Erythroblast (primary cell): ENCODE measurements at regions not wholly inside any gene's neighbourhood (a gene's known extent, or its start where the extent isn't known, plus 50 kb on each side); places are given as distances from the start of the nearest gene placed in this dataset.
"Not testable (repeated sequence)": the region's sequence is repeated elsewhere in the genome, so short reads cannot be mapped to it uniquely, and the experiment has no call there.

ENCODE experiments used
- GATA1 ChIP-seq: IDR thresholded peaks from 2 replicates; pipeline ENCODE4 v1.6.1; 2011; ENCODE audit warnings: low read depth, mild to moderate bottlenecking, control low read depth, low read length, moderate library complexity
- POLR2A ChIP-seq: IDR thresholded peaks from 2 replicates; pipeline ENCODE4 v1.6.1; 2011; ENCODE audit warnings: mild to moderate bottlenecking, low read length

DNA sequence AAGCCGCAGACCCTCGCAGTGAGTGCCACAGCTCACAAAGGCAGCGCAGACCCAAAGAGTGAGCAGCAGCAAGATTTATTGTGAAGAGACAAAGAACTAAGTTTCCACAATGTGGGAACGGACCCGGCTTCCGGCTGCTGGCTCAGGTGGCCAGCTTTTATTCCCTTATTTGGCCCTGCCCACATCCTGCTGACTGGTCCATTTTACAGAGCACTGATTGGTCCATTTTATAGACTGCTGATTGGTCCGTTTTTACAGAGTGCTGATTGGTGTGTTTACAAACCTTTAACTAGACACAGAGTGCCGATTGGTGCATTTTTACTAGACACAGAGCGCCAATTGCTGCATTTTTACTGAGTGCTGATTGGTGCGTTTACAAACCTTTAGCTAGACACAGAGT lies 86.6 kb downstream of the RGS2 start:
- not testable (repeated sequence) for TF ChIP-seq POLR2A, GATA1
